GM23338 (cell line): ENCODE measurements at regions not wholly inside any gene's neighbourhood (a gene's known extent, or its start where the extent isn't known, plus 50 kb on each side); places are given as distances from the start of the nearest gene placed in this dataset.

Experiments used
- ATAC-seq: fragments of 200-7000 bp; cut with Tn5 transposase; 3 replicates; pipeline ENCODE4 v1.9.1; 2020
- DNase-seq: peaks from one replicate; pipeline ENCODE4 v3.0.0-alpha.2; 2015; ENCODE audit warnings: low spot score
- H2AFZ ChIP-seq: fragments of 200-600 bp; sonication (generic); 2 replicates; pipeline ENCODE4 v1.8.0; 2016; ENCODE audit warnings: antibody characterized with exemption, mild to moderate bottlenecking, moderate library complexity
- H3F3A ChIP-seq: fragments of 200-600 bp; sonication (generic); replicated peaks from 2 replicates; pipeline ENCODE4 v1.8.0; 2017; ENCODE audit warnings: antibody characterized with exemption, mixed run types, low read depth
- H3K27ac ChIP-seq: fragments of 200-600 bp; sonication (generic); 2 replicates; pipeline ENCODE4 v1.6.1; 2016; ENCODE audit warnings: low read depth
- H3K27me3 ChIP-seq: fragments of 200-600 bp; sonication (generic); 2 replicates; pipeline ENCODE4 v1.8.0; 2016; ENCODE audit warnings: mild to moderate bottlenecking, mixed run types, moderate library complexity; ENCODE audit not compliant: insufficient read depth
- H3K36me3 ChIP-seq: fragments of 200-600 bp; sonication (generic); 2 replicates; pipeline ENCODE4 v1.8.0; 2016; ENCODE audit warnings: mild to moderate bottlenecking; ENCODE audit not compliant: insufficient read depth
- H3K4me1 ChIP-seq: fragments of 200-600 bp; sonication (generic); 2 replicates; pipeline ENCODE4 v1.8.0; 2016; ENCODE audit warnings: mild to moderate bottlenecking, moderate library complexity; ENCODE audit not compliant: insufficient read depth
- H3K4me2 ChIP-seq: fragments of 200-600 bp; sonication (generic); 2 replicates; pipeline ENCODE4 v1.7.1; 2017; ENCODE audit warnings: mixed run types
- H3K4me3 ChIP-seq: fragments of 200-600 bp; sonication (generic); 2 replicates; pipeline ENCODE4 v1.6.1; 2016; ENCODE audit warnings: mixed run types
- H3K79me2 ChIP-seq: fragments of 200-600 bp; sonication (generic); replicated peaks from 2 replicates; pipeline ENCODE4 v1.8.0; 2017; ENCODE audit warnings: mild to moderate bottlenecking; ENCODE audit not compliant: insufficient read depth
- H3K9me2 ChIP-seq: fragments of 200-600 bp; sonication (generic); 2 replicates; pipeline ENCODE4 v1.8.0; 2017; ENCODE audit not compliant: insufficient read depth
- H4K20me1 ChIP-seq: fragments of 200-600 bp; sonication (generic); replicated peaks from 2 replicates; pipeline ENCODE4 v1.8.0; 2017; ENCODE audit warnings: mild to moderate bottlenecking; ENCODE audit not compliant: insufficient read depth
- H3K27ac Mint-ChIP-seq: 2 replicates; pipeline ENCODE4 v1.8.0; 2020; ENCODE audit warnings: inconsistent platforms, mild to moderate bottlenecking, moderate library complexity, mixed read lengths
- H3K27me3 Mint-ChIP-seq: 3 replicates; pipeline ENCODE4 v1.8.0; 2022; ENCODE audit warnings: low read depth, mild to moderate bottlenecking, moderate library complexity, mixed read lengths, inconsistent platforms; ENCODE audit not compliant: insufficient read depth, poor library complexity
- H3K36me3 Mint-ChIP-seq: 3 replicates; pipeline ENCODE4 v1.8.0; 2021; ENCODE audit warnings: low read depth, mild to moderate bottlenecking, inconsistent platforms, moderate library complexity, mixed read lengths
- H3K4me1 Mint-ChIP-seq: 3 replicates; pipeline ENCODE4 v1.8.0; 2020; ENCODE audit warnings: mild to moderate bottlenecking, inconsistent platforms, mixed read lengths
- H3K4me3 Mint-ChIP-seq: 3 replicates; pipeline ENCODE4 v1.8.0; 2021; ENCODE audit warnings: moderate library complexity, mild to moderate bottlenecking, inconsistent platforms, mixed read lengths
- H3K9me3 Mint-ChIP-seq: 3 replicates; pipeline ENCODE4 v1.8.0; 2020; ENCODE audit warnings: moderate library complexity, mild to moderate bottlenecking, inconsistent platforms, mixed read lengths
- CREB1 ChIP-seq: fragments of 250-450 bp; sonication (Bioruptor Pico); IDR thresholded peaks from 2 replicates; pipeline ENCODE4 v1.5.0; 2020; ENCODE audit warnings: low read depth, mild to moderate bottlenecking, moderate library complexity
- EZH2 ChIP-seq: fragments of 200-600 bp; sonication (generic); IDR thresholded peaks from one replicate; pipeline ENCODE4 v1.8.0; 2017; ENCODE audit warnings: antibody characterized with exemption, mild to moderate bottlenecking, low read depth; ENCODE audit not compliant: unreplicated experiment
- EZH2phosphoT487 ChIP-seq: fragments of 200-600 bp; sonication (generic); IDR thresholded peaks from one replicate; pipeline ENCODE4 v1.8.1; 2018; ENCODE audit warnings: antibody characterized with exemption; ENCODE audit not compliant: unreplicated experiment
- JUNB ChIP-seq: IDR thresholded peaks from one replicate; pipeline ENCODE4 v1.6.1; 2016; ENCODE audit warnings: antibody characterized with exemption; ENCODE audit not compliant: unreplicated experiment
- NANOG ChIP-seq: IDR thresholded peaks from 2 replicates; pipeline ENCODE4 v1.6.1; 2016; ENCODE audit warnings: antibody characterized with exemption, borderline replicate concordance
- POLR2AphosphoS5 ChIP-seq: IDR thresholded peaks from 2 replicates; pipeline ENCODE4 v1.6.1; 2016; ENCODE audit warnings: antibody characterized with exemption, low read depth
- STAT1 ChIP-seq: IDR thresholded peaks from one replicate; pipeline ENCODE4 v1.6.1; 2016; ENCODE audit warnings: antibody characterized with exemption; ENCODE audit not compliant: unreplicated experiment
- ZNF114 ChIP-seq: fragments of 250-450 bp; sonication (Bioruptor Pico); IDR thresholded peaks from 2 replicates; pipeline ENCODE4 v1.5.0; 2020; ENCODE audit warnings: mild to moderate bottlenecking, moderate library complexity
- ZNF331 ChIP-seq: fragments of 250-450 bp; sonication (Bioruptor Pico); IDR thresholded peaks from 2 replicates; pipeline ENCODE4 v1.5.0; 2020; ENCODE audit warnings: low read depth, mild to moderate bottlenecking, moderate library complexity
- TF ChIP-seq, protein P1 (sequence below): IDR thresholded peaks from 2 replicates; pipeline ENCODE4 v1.6.1; 2016; ENCODE audit warnings: antibody characterized with exemption
- TF ChIP-seq, protein P2 (sequence below): fragments of 250-450 bp; sonication (Bioruptor Pico); IDR thresholded peaks from 2 replicates; pipeline ENCODE4 v1.5.0; 2020; ENCODE audit warnings: mild to moderate bottlenecking, moderate library complexity
- TF ChIP-seq, protein P3 (sequence below), 2 experiments: fragments of 200-600 bp in 1 of 2; sonication (generic) in 1 of 2; conservative IDR thresholded peaks; 2 replicates each; pipeline versions ENCODE4 v1.5.1 to v1.6.1; 2016 to 2017; ENCODE audit warnings: antibody characterized with exemption in 2 of 2, low read depth in 2 of 2, mild to moderate bottlenecking in 2 of 2, moderate library complexity in 1 of 2
- TF ChIP-seq, protein P4 (sequence below): IDR thresholded peaks from one replicate; pipeline ENCODE4 v1.6.1; 2018; ENCODE audit warnings: antibody characterized with exemption; ENCODE audit not compliant: unreplicated experiment

GRCh38 chr1:181947441-181947840 lies 114.1 kb downstream of the ZNF648 start:
- no peaks in the 10 kb centered on the region for H3F3A ChIP-seq
- TF ChIP-seq POLR2AphosphoS5: no peak
- TF ChIP-seq, protein P1, sequence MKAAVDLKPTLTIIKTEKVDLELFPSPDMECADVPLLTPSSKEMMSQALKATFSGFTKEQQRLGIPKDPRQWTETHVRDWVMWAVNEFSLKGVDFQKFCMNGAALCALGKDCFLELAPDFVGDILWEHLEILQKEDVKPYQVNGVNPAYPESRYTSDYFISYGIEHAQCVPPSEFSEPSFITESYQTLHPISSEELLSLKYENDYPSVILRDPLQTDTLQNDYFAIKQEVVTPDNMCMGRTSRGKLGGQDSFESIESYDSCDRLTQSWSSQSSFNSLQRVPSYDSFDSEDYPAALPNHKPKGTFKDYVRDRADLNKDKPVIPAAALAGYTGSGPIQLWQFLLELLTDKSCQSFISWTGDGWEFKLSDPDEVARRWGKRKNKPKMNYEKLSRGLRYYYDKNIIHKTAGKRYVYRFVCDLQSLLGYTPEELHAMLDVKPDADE: no peak
- TF ChIP-seq EZH2phosphoT487: no peak
- TF ChIP-seq JUNB: no peak
- TF ChIP-seq, protein P2, sequence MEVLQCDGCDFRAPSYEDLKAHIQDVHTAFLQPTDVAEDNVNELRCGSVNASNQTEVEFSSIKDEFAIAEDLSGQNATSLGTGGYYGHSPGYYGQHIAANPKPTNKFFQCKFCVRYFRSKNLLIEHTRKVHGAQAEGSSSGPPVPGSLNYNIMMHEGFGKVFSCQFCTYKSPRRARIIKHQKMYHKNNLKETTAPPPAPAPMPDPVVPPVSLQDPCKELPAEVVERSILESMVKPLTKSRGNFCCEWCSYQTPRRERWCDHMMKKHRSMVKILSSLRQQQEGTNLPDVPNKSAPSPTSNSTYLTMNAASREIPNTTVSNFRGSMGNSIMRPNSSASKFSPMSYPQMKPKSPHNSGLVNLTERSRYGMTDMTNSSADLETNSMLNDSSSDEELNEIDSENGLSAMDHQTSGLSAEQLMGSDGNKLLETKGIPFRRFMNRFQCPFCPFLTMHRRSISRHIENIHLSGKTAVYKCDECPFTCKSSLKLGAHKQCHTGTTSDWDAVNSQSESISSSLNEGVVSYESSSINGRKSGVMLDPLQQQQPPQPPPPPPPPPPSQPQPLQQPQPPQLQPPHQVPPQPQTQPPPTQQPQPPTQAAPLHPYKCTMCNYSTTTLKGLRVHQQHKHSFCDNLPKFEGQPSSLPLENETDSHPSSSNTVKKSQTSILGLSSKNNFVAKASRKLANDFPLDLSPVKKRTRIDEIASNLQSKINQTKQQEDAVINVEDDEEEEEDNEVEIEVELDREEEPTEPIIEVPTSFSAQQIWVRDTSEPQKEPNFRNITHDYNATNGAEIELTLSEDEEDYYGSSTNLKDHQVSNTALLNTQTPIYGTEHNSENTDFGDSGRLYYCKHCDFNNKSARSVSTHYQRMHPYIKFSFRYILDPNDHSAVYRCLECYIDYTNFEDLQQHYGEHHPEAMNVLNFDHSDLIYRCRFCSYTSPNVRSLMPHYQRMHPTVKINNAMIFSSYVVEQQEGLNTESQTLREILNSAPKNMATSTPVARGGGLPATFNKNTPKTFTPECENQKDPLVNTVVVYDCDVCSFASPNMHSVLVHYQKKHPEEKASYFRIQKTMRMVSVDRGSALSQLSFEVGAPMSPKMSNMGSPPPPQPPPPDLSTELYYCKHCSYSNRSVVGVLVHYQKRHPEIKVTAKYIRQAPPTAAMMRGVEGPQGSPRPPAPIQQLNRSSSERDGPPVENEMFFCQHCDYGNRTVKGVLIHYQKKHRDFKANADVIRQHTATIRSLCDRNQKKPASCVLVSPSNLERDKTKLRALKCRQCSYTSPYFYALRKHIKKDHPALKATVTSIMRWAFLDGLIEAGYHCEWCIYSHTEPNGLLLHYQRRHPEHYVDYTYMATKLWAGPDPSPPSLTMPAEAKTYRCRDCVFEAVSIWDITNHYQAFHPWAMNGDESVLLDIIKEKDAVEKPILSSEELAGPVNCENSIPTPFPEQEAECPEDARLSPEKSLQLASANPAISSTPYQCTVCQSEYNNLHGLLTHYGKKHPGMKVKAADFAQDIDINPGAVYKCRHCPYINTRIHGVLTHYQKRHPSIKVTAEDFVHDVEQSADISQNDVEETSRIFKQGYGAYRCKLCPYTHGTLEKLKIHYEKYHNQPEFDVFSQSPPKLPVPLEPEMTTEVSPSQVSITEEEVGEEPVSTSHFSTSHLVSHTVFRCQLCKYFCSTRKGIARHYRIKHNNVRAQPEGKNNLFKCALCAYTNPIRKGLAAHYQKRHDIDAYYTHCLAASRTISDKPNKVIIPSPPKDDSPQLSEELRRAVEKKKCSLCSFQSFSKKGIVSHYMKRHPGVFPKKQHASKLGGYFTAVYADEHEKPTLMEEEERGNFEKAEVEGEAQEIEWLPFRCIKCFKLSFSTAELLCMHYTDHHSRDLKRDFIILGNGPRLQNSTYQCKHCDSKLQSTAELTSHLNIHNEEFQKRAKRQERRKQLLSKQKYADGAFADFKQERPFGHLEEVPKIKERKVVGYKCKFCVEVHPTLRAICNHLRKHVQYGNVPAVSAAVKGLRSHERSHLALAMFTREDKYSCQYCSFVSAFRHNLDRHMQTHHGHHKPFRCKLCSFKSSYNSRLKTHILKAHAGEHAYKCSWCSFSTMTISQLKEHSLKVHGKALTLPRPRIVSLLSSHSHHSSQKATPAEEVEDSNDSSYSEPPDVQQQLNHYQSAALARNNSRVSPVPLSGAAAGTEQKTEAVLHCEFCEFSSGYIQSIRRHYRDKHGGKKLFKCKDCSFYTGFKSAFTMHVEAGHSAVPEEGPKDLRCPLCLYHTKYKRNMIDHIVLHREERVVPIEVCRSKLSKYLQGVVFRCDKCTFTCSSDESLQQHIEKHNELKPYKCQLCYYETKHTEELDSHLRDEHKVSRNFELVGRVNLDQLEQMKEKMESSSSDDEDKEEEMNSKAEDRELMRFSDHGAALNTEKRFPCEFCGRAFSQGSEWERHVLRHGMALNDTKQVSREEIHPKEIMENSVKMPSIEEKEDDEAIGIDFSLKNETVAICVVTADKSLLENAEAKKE (CRISPR knock-in tag): no peak
- TF ChIP-seq ZNF331: no peak
- no peak for TF ChIP-seq NANOG
- TF ChIP-seq, protein P3, sequence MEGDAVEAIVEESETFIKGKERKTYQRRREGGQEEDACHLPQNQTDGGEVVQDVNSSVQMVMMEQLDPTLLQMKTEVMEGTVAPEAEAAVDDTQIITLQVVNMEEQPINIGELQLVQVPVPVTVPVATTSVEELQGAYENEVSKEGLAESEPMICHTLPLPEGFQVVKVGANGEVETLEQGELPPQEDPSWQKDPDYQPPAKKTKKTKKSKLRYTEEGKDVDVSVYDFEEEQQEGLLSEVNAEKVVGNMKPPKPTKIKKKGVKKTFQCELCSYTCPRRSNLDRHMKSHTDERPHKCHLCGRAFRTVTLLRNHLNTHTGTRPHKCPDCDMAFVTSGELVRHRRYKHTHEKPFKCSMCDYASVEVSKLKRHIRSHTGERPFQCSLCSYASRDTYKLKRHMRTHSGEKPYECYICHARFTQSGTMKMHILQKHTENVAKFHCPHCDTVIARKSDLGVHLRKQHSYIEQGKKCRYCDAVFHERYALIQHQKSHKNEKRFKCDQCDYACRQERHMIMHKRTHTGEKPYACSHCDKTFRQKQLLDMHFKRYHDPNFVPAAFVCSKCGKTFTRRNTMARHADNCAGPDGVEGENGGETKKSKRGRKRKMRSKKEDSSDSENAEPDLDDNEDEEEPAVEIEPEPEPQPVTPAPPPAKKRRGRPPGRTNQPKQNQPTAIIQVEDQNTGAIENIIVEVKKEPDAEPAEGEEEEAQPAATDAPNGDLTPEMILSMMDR (conservative IDR thresholded peaks at IDR 0.05; ENCODE audit: low read depth in 2 of 2): no peak
- no peak for TF ChIP-seq ZNF114 (CRISPR knock-in tag)
- TF ChIP-seq STAT1: no peak
- no peak for TF ChIP-seq EZH2
- TF ChIP-seq, protein P4, sequence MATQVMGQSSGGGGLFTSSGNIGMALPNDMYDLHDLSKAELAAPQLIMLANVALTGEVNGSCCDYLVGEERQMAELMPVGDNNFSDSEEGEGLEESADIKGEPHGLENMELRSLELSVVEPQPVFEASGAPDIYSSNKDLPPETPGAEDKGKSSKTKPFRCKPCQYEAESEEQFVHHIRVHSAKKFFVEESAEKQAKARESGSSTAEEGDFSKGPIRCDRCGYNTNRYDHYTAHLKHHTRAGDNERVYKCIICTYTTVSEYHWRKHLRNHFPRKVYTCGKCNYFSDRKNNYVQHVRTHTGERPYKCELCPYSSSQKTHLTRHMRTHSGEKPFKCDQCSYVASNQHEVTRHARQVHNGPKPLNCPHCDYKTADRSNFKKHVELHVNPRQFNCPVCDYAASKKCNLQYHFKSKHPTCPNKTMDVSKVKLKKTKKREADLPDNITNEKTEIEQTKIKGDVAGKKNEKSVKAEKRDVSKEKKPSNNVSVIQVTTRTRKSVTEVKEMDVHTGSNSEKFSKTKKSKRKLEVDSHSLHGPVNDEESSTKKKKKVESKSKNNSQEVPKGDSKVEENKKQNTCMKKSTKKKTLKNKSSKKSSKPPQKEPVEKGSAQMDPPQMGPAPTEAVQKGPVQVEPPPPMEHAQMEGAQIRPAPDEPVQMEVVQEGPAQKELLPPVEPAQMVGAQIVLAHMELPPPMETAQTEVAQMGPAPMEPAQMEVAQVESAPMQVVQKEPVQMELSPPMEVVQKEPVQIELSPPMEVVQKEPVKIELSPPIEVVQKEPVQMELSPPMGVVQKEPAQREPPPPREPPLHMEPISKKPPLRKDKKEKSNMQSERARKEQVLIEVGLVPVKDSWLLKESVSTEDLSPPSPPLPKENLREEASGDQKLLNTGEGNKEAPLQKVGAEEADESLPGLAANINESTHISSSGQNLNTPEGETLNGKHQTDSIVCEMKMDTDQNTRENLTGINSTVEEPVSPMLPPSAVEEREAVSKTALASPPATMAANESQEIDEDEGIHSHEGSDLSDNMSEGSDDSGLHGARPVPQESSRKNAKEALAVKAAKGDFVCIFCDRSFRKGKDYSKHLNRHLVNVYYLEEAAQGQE: no peak
- TF ChIP-seq CREB1 (CRISPR knock-in tag): no peak
- H2AFZ ChIP-seq: no peak overlapping the region
- H3K27ac Mint-ChIP-seq: no peak overlapping the region
- no peak overlapping the region for H3K4me3 ChIP-seq
- DNase-seq (no peak), ATAC-seq (no peak)
- H3K79me2 ChIP-seq: no peaks in the 10 kb centered on the region
- H3K4me2 ChIP-seq: no peak overlapping the region
- no peaks in the 10 kb centered on the region for H3K27me3 ChIP-seq
- H3K27ac ChIP-seq: no peak overlapping the region
- H3K36me3 ChIP-seq: 0 out of 2 replicates have a peak, but pooled peaks cover 4% of the 10 kb centered on the region
- H3K9me3 Mint-ChIP-seq: peaks cover 28% of the 10 kb centered on the region
- H3K36me3 Mint-ChIP-seq: peaks cover 23% of the 10 kb centered on the region
- H3K4me1 Mint-ChIP-seq: no peaks in the 10 kb centered on the region
- no peaks in the 10 kb centered on the region for H3K27me3 Mint-ChIP-seq
- no peaks in the 10 kb centered on the region for H3K4me1 ChIP-seq
- H3K4me3 Mint-ChIP-seq: no peak overlapping the region
- H3K9me2 ChIP-seq: peaks cover 4% of the 10 kb centered on the region; the same call in 1 of the 2 replicates
- H4K20me1 ChIP-seq: no peaks in the 10 kb centered on the region
